Keratinocyte (primary cell): ENCODE measurements at regions not wholly inside any gene's neighbourhood (a gene's known extent, or its start where the extent isn't known, plus 50 kb on each side); places are given as distances from the start of the nearest gene placed in this dataset.

ENCODE experiments used
- EZH2 ChIP-seq: IDR thresholded peaks from one replicate; pipeline ENCODE4 v1.6.1; 2012; ENCODE audit warnings: inconsistent platforms, mild to moderate bottlenecking, low read length, moderate library complexity
- TF ChIP-seq, protein P1 (sequence below), 3 experiments: IDR thresholded peaks in 1 of 3; conservative IDR thresholded peaks in 1 of 3; optimal IDR thresholded peaks in 1 of 3; 2 replicates in 2 of 3; 3 replicates in 1 of 3; pipeline versions ENCODE3 to v1.5.1; 2011; ENCODE audit warnings: low read length in 3 of 3, mild to moderate bottlenecking in 3 of 3, moderate library complexity in 2 of 3, control low read depth in 1 of 3, inconsistent platforms in 1 of 3; ENCODE audit not compliant: insufficient read depth in 2 of 3; ENCODE audit errors: extremely low read depth in 1 of 3

DNA sequence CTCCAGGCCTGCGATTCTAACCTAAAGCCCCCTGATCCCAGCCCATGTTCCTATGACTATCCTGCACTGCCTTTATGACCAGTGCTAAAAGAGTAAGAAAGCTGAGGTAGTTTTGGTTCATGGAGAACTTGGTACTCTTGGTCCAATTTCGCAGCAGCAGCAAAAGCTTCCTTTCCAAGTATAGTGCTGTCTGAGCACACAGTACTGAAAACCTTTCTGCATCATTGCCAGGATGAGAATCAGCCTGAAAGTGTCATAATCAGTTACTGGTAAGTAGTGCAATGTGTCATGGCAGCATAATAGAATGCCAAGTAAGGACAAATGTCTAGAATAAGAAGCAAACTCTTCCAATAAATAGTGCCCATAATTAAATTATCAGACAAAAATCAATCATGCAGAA is 889.6 kb upstream of the ADGRL4 start:
- TF ChIP-seq, protein P1, sequence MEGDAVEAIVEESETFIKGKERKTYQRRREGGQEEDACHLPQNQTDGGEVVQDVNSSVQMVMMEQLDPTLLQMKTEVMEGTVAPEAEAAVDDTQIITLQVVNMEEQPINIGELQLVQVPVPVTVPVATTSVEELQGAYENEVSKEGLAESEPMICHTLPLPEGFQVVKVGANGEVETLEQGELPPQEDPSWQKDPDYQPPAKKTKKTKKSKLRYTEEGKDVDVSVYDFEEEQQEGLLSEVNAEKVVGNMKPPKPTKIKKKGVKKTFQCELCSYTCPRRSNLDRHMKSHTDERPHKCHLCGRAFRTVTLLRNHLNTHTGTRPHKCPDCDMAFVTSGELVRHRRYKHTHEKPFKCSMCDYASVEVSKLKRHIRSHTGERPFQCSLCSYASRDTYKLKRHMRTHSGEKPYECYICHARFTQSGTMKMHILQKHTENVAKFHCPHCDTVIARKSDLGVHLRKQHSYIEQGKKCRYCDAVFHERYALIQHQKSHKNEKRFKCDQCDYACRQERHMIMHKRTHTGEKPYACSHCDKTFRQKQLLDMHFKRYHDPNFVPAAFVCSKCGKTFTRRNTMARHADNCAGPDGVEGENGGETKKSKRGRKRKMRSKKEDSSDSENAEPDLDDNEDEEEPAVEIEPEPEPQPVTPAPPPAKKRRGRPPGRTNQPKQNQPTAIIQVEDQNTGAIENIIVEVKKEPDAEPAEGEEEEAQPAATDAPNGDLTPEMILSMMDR (optimal IDR thresholded peaks at IDR 0.05 in 1 of 3, IDR thresholded peaks at IDR 0.05 in 1 of 3, conservative IDR thresholded peaks at IDR 0.05 in 1 of 3; ENCODE audit: extremely low read depth in 1 of 3, insufficient read depth in 2 of 3, low read length in 3 of 3) = no peak
- no peak for TF ChIP-seq EZH2
